A673 (cell line): ENCODE measurements at regions not wholly inside any gene's neighbourhood (a gene's known extent, or its start where the extent isn't known, plus 50 kb on each side); places are given as distances from the start of the nearest gene placed in this dataset.

Source experiments
- EZH2 ChIP-seq: fragments of 200-600 bp; sonication (generic); IDR thresholded peaks from 2 replicates; pipeline ENCODE4 v1.6.1; 2017; ENCODE audit warnings: borderline replicate concordance, low read depth, mild to moderate bottlenecking, mixed read lengths, antibody characterized with exemption, low read length; ENCODE audit not compliant: poor library complexity, severe bottlenecking
- TF ChIP-seq, protein P1 (sequence below): fragments of 300-800, 200-600 bp; sonication (generic); conservative IDR thresholded peaks from 2 replicates; pipeline ENCODE4 v1.5.1; 2017; ENCODE audit warnings: low read depth, mild to moderate bottlenecking, antibody characterized with exemption, low read length, moderate library complexity, mixed read lengths

- TF ChIP-seq, protein P1, sequence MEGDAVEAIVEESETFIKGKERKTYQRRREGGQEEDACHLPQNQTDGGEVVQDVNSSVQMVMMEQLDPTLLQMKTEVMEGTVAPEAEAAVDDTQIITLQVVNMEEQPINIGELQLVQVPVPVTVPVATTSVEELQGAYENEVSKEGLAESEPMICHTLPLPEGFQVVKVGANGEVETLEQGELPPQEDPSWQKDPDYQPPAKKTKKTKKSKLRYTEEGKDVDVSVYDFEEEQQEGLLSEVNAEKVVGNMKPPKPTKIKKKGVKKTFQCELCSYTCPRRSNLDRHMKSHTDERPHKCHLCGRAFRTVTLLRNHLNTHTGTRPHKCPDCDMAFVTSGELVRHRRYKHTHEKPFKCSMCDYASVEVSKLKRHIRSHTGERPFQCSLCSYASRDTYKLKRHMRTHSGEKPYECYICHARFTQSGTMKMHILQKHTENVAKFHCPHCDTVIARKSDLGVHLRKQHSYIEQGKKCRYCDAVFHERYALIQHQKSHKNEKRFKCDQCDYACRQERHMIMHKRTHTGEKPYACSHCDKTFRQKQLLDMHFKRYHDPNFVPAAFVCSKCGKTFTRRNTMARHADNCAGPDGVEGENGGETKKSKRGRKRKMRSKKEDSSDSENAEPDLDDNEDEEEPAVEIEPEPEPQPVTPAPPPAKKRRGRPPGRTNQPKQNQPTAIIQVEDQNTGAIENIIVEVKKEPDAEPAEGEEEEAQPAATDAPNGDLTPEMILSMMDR = no peak
- TF ChIP-seq EZH2 = no peak
Observed at GRCh38 chr5:116358015-116358523, 216.6 kb downstream of the SEMA6A start.
